ENCODE measurements at regions not wholly inside any gene's neighbourhood (a gene's known extent, or its start where the extent isn't known, plus 50 kb on each side); places are given as distances from the start of the nearest gene placed in this dataset.

DNA sequence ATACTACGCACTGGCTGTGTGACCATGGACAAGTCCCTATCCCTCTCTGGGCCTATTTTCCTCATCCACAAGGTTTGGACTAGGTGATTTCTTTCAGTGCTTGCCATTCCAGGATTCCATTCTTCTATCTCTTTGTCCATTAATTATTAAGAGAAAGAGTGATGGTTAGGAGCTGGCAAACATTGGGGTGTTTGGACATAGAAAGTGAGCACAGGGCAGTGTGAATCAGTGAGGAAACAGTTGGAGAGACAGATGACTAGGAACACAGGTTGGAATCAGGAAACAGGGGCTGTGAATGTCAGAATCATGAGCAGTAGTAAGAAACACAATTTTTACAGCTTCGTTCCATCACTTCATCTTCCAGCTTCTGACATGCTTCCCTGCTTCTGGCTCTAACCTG is 211.8 kb downstream of the INSC start:
- Histone ChIP-seq H3K79me2 (ENCODE audit: low read length) (no peaks in the 10 kb centered on the region), H3K9me3 (ENCODE audit: low read length) (no peaks in the 10 kb centered on the region), H3K4me3 (ENCODE audit: low read length) (no peak overlapping the region), H2AFZ (ENCODE audit: low read length) (no peak overlapping the region), H3K4me1 (ENCODE audit: insufficient read depth, low read length) (no peaks in the 10 kb centered on the region), H3K9me2 (replicated peaks; ENCODE audit: low read length) (no peaks in the 10 kb centered on the region), H3K27ac (ENCODE audit: low read length) (no peak overlapping the region), H3K27me3 (ENCODE audit: low read length) (no peaks in the 10 kb centered on the region), H4K20me1 (ENCODE audit: low read length) (no peaks in the 10 kb centered on the region), H3F3A (ENCODE audit: low read length, unreplicated experiment) (no peaks in the 10 kb centered on the region), H3K4me2 (ENCODE audit: low read length) (no peak overlapping the region), H3K9ac (ENCODE audit: low read length) (no peak overlapping the region), H3K36me3 (ENCODE audit: low read depth, low read length) (no peaks in the 10 kb centered on the region)
- ATAC-seq (no peak), DNase-seq (no peak)
- ChIA-PET POLR2A (ENCODE audit: unreplicated experiment) (no interaction called here), CTCF (no interaction called here)
- intact Hi-C loops (cut with micrococcal nuclease), result no loop called here
- BruUV-seq (replicated peaks), result no TSS peak
- no peak for TF ChIP-seq EZH2phosphoT487 (IDR thresholded peaks at IDR 0.05; ENCODE audit: borderline replicate concordance, low read length)
- TF ChIP-seq, protein P1, sequence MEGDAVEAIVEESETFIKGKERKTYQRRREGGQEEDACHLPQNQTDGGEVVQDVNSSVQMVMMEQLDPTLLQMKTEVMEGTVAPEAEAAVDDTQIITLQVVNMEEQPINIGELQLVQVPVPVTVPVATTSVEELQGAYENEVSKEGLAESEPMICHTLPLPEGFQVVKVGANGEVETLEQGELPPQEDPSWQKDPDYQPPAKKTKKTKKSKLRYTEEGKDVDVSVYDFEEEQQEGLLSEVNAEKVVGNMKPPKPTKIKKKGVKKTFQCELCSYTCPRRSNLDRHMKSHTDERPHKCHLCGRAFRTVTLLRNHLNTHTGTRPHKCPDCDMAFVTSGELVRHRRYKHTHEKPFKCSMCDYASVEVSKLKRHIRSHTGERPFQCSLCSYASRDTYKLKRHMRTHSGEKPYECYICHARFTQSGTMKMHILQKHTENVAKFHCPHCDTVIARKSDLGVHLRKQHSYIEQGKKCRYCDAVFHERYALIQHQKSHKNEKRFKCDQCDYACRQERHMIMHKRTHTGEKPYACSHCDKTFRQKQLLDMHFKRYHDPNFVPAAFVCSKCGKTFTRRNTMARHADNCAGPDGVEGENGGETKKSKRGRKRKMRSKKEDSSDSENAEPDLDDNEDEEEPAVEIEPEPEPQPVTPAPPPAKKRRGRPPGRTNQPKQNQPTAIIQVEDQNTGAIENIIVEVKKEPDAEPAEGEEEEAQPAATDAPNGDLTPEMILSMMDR (conservative IDR thresholded peaks at IDR 0.05; ENCODE audit: low read depth, low read length), result no peak

DNA sequence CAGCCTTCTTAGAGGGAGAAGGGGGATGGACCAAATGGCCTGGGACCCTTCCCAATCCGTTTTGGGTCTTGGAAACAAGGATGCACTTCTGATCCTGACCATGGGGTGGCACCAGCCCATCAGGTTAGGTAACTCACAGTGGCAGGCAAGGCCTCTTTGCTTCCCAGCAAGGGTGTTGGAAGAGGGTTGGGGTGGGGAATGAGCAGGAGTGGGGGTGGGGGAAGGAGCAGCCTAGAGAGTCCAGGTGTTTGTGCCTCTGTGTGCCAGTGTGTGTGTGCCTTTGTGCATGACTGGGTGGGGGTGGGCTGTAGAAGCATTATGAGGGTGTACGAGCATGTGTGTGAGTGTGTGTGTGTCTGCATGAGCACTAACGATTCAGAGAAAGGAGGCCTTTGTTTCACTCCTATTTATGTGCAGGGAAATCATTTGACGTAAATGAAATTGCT is 213.1 kb downstream of the INSC start:
- no peak overlapping the region for H3K4me3 ChIP-seq (ENCODE audit: low read length)
- H3K9me3 ChIP-seq (ENCODE audit: low read length), result no peaks in the 10 kb centered on the region
- no peaks in the 10 kb centered on the region for H3K79me2 ChIP-seq (ENCODE audit: low read length)
- no peak for TF ChIP-seq EZH2 (IDR thresholded peaks at IDR 0.05; ENCODE audit: low read length, unreplicated experiment)
- TF ChIP-seq, protein P1 (conservative IDR thresholded peaks at IDR 0.05; ENCODE audit: low read depth, low read length), result 0 out of 2 replicates have a peak, but pooled peaks have one; percentile 25
- no peaks in the 10 kb centered on the region for H3K27me3 ChIP-seq (ENCODE audit: low read length)
- POLR2A ChIA-PET (ENCODE audit: unreplicated experiment), result no interaction called here
- no peaks in the 10 kb centered on the region for H3K36me3 ChIP-seq (ENCODE audit: low read depth, low read length)
- no peaks in the 10 kb centered on the region for H3K9me2 ChIP-seq (replicated peaks; ENCODE audit: low read length)
- CTCF ChIA-PET, result no interaction called here
- no peak overlapping the region for H3K4me2 ChIP-seq (ENCODE audit: low read length)
- no peaks in the 10 kb centered on the region for H3K4me1 ChIP-seq (ENCODE audit: insufficient read depth, low read length)
- H3F3A ChIP-seq (ENCODE audit: low read length, unreplicated experiment), result no peaks in the 10 kb centered on the region
- ATAC-seq, result no peak
- H2AFZ ChIP-seq (ENCODE audit: low read length), result no peak overlapping the region
- H4K20me1 ChIP-seq (ENCODE audit: low read length), result no peaks in the 10 kb centered on the region
- peak; percentile 3 for DNase-seq
- intact Hi-C loops (cut with micrococcal nuclease), result no loop called here
- BruUV-seq (replicated peaks), result no TSS peak
- no peak overlapping the region for H3K27ac ChIP-seq (ENCODE audit: low read length)
- no peak overlapping the region for H3K9ac ChIP-seq (ENCODE audit: low read length)

- Histone ChIP-seq H3K4me2 (ENCODE audit: low read length) (no peak overlapping the region), H3K9ac (ENCODE audit: low read length) (no peak overlapping the region), H3K9me2 (replicated peaks; ENCODE audit: low read length) (no peaks in the 10 kb centered on the region), H3K4me3 (ENCODE audit: low read length) (no peak overlapping the region), H3K79me2 (ENCODE audit: low read length) (no peaks in the 10 kb centered on the region), H4K20me1 (ENCODE audit: low read length) (no peaks in the 10 kb centered on the region), H3K9me3 (ENCODE audit: low read length) (no peaks in the 10 kb centered on the region; the same call in 1 of the 2 replicates), H3K4me1 (ENCODE audit: insufficient read depth, low read length) (no peaks in the 10 kb centered on the region), H2AFZ (ENCODE audit: low read length) (no peak overlapping the region), H3K27me3 (ENCODE audit: low read length) (no peaks in the 10 kb centered on the region), H3K36me3 (ENCODE audit: low read depth, low read length) (no peaks in the 10 kb centered on the region), H3K27ac (ENCODE audit: low read length) (no peak overlapping the region), H3F3A (ENCODE audit: low read length, unreplicated experiment) (no peaks in the 10 kb centered on the region)
- DNase-seq, result no peak
- ChIA-PET POLR2A (ENCODE audit: unreplicated experiment) (no interaction called here), CTCF (no interaction called here)
- ATAC-seq, result no peak
- no peak for TF ChIP-seq EZH2phosphoT487 (IDR thresholded peaks at IDR 0.05; ENCODE audit: borderline replicate concordance, low read length)
- TF ChIP-seq, protein P1 (conservative IDR thresholded peaks at IDR 0.05; ENCODE audit: low read depth, low read length), result no peak
- no peak for TF ChIP-seq EZH2 (IDR thresholded peaks at IDR 0.05; ENCODE audit: low read length, unreplicated experiment)
- no TSS peak for BruUV-seq (replicated peaks)
- intact Hi-C loops (cut with micrococcal nuclease), result no loop called here
Observed at GRCh38 chr11:15333407-15333806, 218.7 kb downstream of the INSC start.
